GM12874 (cell line): ENCODE measurements at regions not wholly inside any gene's neighbourhood (a gene's known extent, or its start where the extent isn't known, plus 50 kb on each side); places are given as distances from the start of the nearest gene placed in this dataset.

ENCODE experiments used
- TF ChIP-seq, protein P1 (sequence below): IDR thresholded peaks from 2 replicates; pipeline ENCODE4 v1.5.1; 2011; ENCODE audit warnings: low read depth, mild to moderate bottlenecking, control low read depth, low read length, moderate library complexity; ENCODE audit not compliant: insufficient read depth

- TF ChIP-seq, protein P1, sequence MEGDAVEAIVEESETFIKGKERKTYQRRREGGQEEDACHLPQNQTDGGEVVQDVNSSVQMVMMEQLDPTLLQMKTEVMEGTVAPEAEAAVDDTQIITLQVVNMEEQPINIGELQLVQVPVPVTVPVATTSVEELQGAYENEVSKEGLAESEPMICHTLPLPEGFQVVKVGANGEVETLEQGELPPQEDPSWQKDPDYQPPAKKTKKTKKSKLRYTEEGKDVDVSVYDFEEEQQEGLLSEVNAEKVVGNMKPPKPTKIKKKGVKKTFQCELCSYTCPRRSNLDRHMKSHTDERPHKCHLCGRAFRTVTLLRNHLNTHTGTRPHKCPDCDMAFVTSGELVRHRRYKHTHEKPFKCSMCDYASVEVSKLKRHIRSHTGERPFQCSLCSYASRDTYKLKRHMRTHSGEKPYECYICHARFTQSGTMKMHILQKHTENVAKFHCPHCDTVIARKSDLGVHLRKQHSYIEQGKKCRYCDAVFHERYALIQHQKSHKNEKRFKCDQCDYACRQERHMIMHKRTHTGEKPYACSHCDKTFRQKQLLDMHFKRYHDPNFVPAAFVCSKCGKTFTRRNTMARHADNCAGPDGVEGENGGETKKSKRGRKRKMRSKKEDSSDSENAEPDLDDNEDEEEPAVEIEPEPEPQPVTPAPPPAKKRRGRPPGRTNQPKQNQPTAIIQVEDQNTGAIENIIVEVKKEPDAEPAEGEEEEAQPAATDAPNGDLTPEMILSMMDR = no peak
Observed at GRCh38 chr2:150309311-150310080, 178.0 kb downstream of the RND3 start.

- TF ChIP-seq, protein P1 = no peak
Observed at GRCh38 chr2:150307258-150307657, 180.2 kb downstream of the RND3 start.

DNA sequence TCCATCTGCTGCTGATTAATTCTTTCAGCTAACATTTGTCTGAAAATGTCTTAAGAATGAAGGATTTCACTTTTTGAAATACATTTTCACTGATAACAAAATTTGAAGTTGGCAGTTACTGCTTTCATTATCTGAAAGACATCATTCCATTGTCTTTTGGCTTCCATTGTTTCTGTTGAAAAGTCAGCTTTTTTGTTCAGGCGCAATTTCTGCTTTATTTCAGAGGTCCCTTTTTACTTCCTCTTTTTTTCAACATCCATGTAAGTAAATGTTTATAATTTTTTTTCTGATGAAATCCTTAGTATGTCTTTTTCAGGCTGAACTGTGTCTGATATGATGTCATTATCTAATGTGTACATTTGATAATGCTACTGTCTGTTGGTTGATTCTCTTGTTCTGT is 184.2 kb downstream of the RND3 start:
- TF ChIP-seq, protein P1 = no peak

- TF ChIP-seq, protein P1 = no peak
Observed at GRCh38 chr2:150298571-150299305, 188.7 kb downstream of the RND3 start.

GRCh38 chr2:150296770-150297546 is 190.5 kb downstream of the RND3 start:
- TF ChIP-seq, protein P1 = no peak

DNA sequence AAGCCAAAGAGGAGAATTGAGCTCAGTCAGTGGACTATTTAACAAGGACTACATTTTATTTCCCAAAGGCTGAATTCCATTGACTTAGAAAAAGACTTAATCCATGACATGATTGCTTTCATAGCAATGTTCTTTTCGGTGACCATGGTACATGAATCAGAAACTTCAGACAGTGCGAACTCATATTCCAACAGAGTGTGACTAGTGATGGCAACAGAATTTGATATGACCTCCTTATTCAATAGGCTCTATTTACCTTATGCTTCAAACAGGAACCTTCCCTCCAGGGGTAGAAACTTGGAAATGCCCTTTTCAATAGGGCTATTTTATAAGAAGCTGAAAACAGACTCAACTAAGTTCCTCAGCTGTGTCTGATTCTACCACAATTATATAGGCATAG is 191.9 kb downstream of the RND3 start:
- TF ChIP-seq, protein P1 = no peak

- TF ChIP-seq, protein P1 = no peak
Observed at GRCh38 chr2:150293771-150294170, 193.7 kb downstream of the RND3 start.
